Breast epithelium (tissue), 3 donors: ENCODE measurements at regions not wholly inside any gene's neighbourhood (a gene's known extent, or its start where the extent isn't known, plus 50 kb on each side); places are given as distances from the start of the nearest gene placed in this dataset.

Source experiments
- CTCF ChIP-seq, 3 donors: fragments of 450-650 bp; IDR thresholded peaks; one replicate each; pipeline ENCODE4 v1.5.1; 2016 to 2017; ENCODE audit warnings: antibody characterized with exemption in 3 of 3, mild to moderate bottlenecking in 3 of 3, moderate library complexity in 3 of 3
- POLR2AphosphoS5 ChIP-seq, 3 donors: sonication (generic); formaldehyde crosslinking; IDR thresholded peaks; one replicate each; pipeline ENCODE4 v1.6.1; 2017; ENCODE audit warnings: antibody characterized with exemption in 3 of 3

- TF ChIP-seq CTCF (IDR thresholded peaks at IDR 0.05) (no peak), POLR2AphosphoS5 (IDR thresholded peaks at IDR 0.05) (no peak)
These were observed 282.7 kb downstream of the ENC1 start for GRCh38 chr5:74357827-74358226.
